PFSK-1 (cell line): ENCODE measurements at regions not wholly inside any gene's neighbourhood (a gene's known extent, or its start where the extent isn't known, plus 50 kb on each side); places are given as distances from the start of the nearest gene placed in this dataset.

Experiments
- FOXP2 ChIP-seq: optimal IDR thresholded peaks from 2 replicates; pipeline ENCODE3; 2011; ENCODE audit warnings: borderline replicate concordance, control low read depth, inconsistent platforms; ENCODE audit not compliant: insufficient read depth; ENCODE audit errors: extremely low read length, extremely low read depth
- POLR2AphosphoS5 ChIP-seq: IDR thresholded peaks from 2 replicates; pipeline ENCODE4 v1.6.1; 2012; ENCODE audit warnings: low read depth, mild to moderate bottlenecking, control low read depth, low read length, moderate library complexity
- REST ChIP-seq, 2 experiments: IDR thresholded peaks; 2 replicates each; pipeline versions ENCODE4 v1.6.1 to v1.8.0; 2011 to 2012; ENCODE audit warnings: low read depth in 2 of 2, low read length in 2 of 2, control low read depth in 1 of 2, inconsistent platforms in 1 of 2, mild to moderate bottlenecking in 1 of 2, moderate library complexity in 1 of 2; ENCODE audit not compliant: insufficient read depth in 1 of 2
- SIN3A ChIP-seq: IDR thresholded peaks from 2 replicates; pipeline ENCODE4 v1.6.1; 2012; ENCODE audit warnings: mild to moderate bottlenecking, low read length, moderate library complexity, borderline replicate concordance; ENCODE audit not compliant: insufficient read depth
- TAF1 ChIP-seq: IDR thresholded peaks from 2 replicates; pipeline ENCODE4 v1.6.1; 2012; ENCODE audit warnings: low read length, control low read depth, borderline replicate concordance; ENCODE audit not compliant: insufficient read depth

GRCh38 chr3:135864060-135864459 is 101.5 kb upstream of the PPP2R3A start:
- no peak for TF ChIP-seq FOXP2
- no peak for TF ChIP-seq POLR2AphosphoS5
- no peak for TF ChIP-seq TAF1
- no peak for TF ChIP-seq SIN3A
- TF ChIP-seq REST (IDR thresholded peaks at IDR 0.05; ENCODE audit: insufficient read depth in 1 of 2, low read depth in 2 of 2, low read length in 2 of 2), result no peak

GRCh38 chr3:135865085-135865484 is 100.4 kb upstream of the PPP2R3A start:
- TF ChIP-seq SIN3A (no peak), FOXP2 (no peak), POLR2AphosphoS5 (no peak), REST (IDR thresholded peaks at IDR 0.05; ENCODE audit: insufficient read depth in 1 of 2, low read depth in 2 of 2, low read length in 2 of 2) (no peak), TAF1 (no peak)

GRCh38 chr3:135865553-135865952 is 100.0 kb upstream of the PPP2R3A start:
- TF ChIP-seq FOXP2 (no peak), SIN3A (no peak), TAF1 (no peak), POLR2AphosphoS5 (no peak), REST (IDR thresholded peaks at IDR 0.05; ENCODE audit: insufficient read depth in 1 of 2, low read depth in 2 of 2, low read length in 2 of 2) (no peak)

GRCh38 chr3:135867911-135868310 is 97.6 kb upstream of the PPP2R3A start:
- TF ChIP-seq TAF1 (no peak), SIN3A (no peak), REST (IDR thresholded peaks at IDR 0.05; ENCODE audit: insufficient read depth in 1 of 2, low read depth in 2 of 2, low read length in 2 of 2) (no peak), FOXP2 (no peak), POLR2AphosphoS5 (no peak)

- TF ChIP-seq REST (IDR thresholded peaks at IDR 0.05; ENCODE audit: insufficient read depth in 1 of 2, low read depth in 2 of 2, low read length in 2 of 2), result no peak
- TF ChIP-seq SIN3A, result no peak
- TF ChIP-seq POLR2AphosphoS5, result no peak
- no peak for TF ChIP-seq TAF1
- TF ChIP-seq FOXP2, result no peak
Measured at GRCh38 chr3:135868801-135869200, 96.7 kb upstream of the PPP2R3A start.
